ENCODE measurements at regions not wholly inside any gene's neighbourhood (a gene's known extent, or its start where the extent isn't known, plus 50 kb on each side); places are given as distances from the start of the nearest gene placed in this dataset.

DNA sequence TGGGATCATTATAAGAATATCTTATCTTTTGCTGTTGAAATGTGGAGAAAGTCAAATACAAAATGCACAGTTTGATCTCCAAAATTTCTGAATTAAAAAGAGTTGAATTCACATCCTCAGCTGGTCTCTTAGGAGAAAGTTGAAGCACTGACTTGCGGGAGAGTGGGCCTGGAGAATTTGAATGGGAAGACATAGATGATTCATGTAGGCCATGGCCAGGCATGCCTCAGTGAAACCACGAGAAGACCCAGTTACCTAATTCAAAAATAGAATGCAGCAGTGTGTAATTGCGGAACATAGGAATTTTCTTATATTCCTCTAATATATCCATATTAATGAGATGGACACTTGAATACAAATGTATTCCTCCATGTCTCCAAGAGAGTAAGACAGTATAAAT lies 53.0 kb upstream of the DTNBP1 start:
- Mint-ChIP-seq H3K36me3 (ENCODE audit: low read depth) (no peaks in the 10 kb centered on the region), H3K9me3 (peaks cover 12% of the 10 kb centered on the region), H3K27ac (no peak overlapping the region), H3K27me3 (no peaks in the 10 kb centered on the region), H3K4me3 (no peak overlapping the region), H3K4me1 (peaks cover 5% of the 10 kb centered on the region)
- CTCF ChIA-PET: no interaction called here
- DNase-seq: no peak
- POLR2A ChIA-PET: no interaction called here

DNA sequence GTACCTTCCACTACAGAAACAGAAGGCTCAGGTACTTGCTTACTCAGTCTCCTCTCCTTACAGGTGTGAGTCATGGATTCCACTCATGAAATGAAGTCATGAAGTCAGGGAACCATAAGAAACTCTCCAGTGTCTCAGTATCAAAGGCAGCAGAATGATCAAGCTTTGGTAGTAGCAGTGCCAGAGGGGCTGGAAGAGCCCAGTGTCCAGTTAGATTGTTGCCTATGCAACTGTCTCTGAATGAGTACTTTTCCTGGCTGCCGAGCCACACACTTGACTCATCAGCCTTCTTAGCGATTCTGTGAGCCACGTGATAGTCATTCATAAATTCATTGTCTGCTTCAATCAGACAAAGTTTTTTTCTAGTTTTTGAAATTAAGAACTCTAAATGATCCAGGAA lies 52.2 kb upstream of the DTNBP1 start:
- POLR2A ChIA-PET: no interaction called here
- no peak overlapping the region for H3K4me3 Mint-ChIP-seq
- H3K4me1 Mint-ChIP-seq: peaks cover 5% of the 10 kb centered on the region
- H3K36me3 Mint-ChIP-seq (ENCODE audit: low read depth): no peaks in the 10 kb centered on the region
- H3K27ac Mint-ChIP-seq: no peak overlapping the region
- no peak for DNase-seq
- peaks cover 12% of the 10 kb centered on the region for H3K9me3 Mint-ChIP-seq
- no peaks in the 10 kb centered on the region for H3K27me3 Mint-ChIP-seq
- CTCF ChIA-PET: no interaction called here

DNA sequence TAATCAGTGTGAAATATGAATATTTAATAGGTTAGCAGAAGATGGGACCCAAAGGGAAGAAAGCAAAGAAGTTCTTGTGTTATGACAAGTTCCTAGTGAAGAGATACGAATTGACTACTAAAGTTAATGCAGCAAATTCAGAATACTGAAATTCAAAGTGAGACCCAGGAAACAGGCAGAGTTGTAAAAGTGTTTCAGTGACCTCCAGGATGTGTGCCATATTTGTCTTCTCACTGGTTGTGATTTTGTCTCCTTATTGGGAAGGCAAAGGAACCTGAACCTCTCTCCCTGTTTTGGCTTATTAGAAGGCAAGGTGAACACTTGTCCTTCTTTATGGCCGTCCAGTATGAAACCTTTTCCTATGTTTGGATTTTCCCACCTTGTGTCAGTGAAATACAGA lies 51.8 kb upstream of the DTNBP1 start:
- ChIA-PET POLR2A (no interaction called here), CTCF (no interaction called here)
- DNase-seq: no peak
- no peaks in the 10 kb centered on the region for H3K36me3 Mint-ChIP-seq (ENCODE audit: low read depth)
- H3K27me3 Mint-ChIP-seq: no peaks in the 10 kb centered on the region
- no peak overlapping the region for H3K4me3 Mint-ChIP-seq
- peaks cover 5% of the 10 kb centered on the region for H3K4me1 Mint-ChIP-seq
- no peak overlapping the region for H3K27ac Mint-ChIP-seq
- peaks cover 12% of the 10 kb centered on the region for H3K9me3 Mint-ChIP-seq

DNA sequence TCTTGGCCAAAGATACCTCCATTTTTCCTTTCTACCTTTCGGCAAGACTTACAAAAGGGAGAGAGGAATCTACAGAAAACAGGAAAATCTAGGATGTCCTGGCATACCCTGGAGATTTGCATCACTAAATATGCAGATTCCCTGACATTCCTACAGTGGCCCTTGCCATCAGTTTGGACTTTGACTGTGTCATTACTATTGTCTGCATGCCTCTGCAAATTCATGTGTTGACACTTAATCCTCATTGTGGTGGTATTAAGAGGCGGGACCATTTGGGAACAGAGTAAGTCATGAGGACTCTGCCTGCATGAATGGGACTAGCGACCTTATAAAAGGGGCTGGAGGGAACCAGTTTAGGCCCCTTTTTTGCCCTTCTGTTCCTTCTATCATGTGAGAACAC lies 50.5 kb upstream of the DTNBP1 start:
- POLR2A ChIA-PET: no interaction called here
- Mint-ChIP-seq H3K36me3 (ENCODE audit: low read depth) (no peaks in the 10 kb centered on the region), H3K4me1 (peaks cover 5% of the 10 kb centered on the region), H3K4me3 (no peak overlapping the region), H3K27me3 (no peaks in the 10 kb centered on the region), H3K9me3 (peaks cover 15% of the 10 kb centered on the region), H3K27ac (no peak overlapping the region)
- DNase-seq: no peak
- CTCF ChIA-PET: no interaction called here

DNA sequence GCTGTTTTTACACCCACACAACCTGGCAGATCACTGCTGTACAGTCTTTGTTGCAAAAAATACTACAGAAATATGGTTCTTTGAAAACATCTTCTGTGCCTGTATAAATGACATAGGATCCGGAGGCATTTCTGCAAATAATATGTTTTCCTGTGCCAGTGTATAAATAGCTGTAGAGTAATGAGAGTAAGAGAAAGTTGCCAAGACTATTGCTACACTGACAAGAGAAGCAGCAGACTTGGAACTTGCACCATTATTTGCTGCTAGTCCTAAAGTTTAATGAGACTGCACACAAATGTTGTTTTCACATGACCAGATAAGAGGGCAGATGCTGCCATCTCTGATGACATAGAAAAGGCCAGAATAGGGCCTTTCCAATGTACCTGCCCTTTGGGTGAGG lies 50.0 kb upstream of the DTNBP1 start:
- Mint-ChIP-seq H3K4me3 (no peak overlapping the region), H3K27ac (no peak overlapping the region), H3K4me1 (peaks cover 5% of the 10 kb centered on the region), H3K36me3 (ENCODE audit: low read depth) (no peaks in the 10 kb centered on the region), H3K9me3 (peaks cover 15% of the 10 kb centered on the region), H3K27me3 (no peaks in the 10 kb centered on the region)
- ChIA-PET POLR2A (no interaction called here), CTCF (no interaction called here)
- DNase-seq: no peak
